Naive thymus-derived CD8-positive, alpha-beta T cell (primary cell): ENCODE measurements at regions not wholly inside any gene's neighbourhood (a gene's known extent, or its start where the extent isn't known, plus 50 kb on each side); places are given as distances from the start of the nearest gene placed in this dataset.
A peak's percentile ranks its signal among the peaks of the same experiment; 100 is the strongest.

ENCODE experiments used
- ATAC-seq, 2 donors: fragments of 150-1000 bp; cut with Tn5 transposase in 1 of 2; sonication (Bioruptor Pico), chemical (Tn5 transposase) in 1 of 2; 1 replicate in 1 of 2; 2 replicates in 1 of 2; pipeline ENCODE4 v1.10.0; 2021; ENCODE audit warnings: mild to moderate bottlenecking in 2 of 2, moderate library complexity in 2 of 2
- POLR2A ChIA-PET: fragments of 350-600 bp; sonication (Branson Sonifier 250); formaldehyde crosslinking; loops from one replicate; lab custom pipeline; 2021; ENCODE audit warnings: antibody characterized with exemption; lab: Charles Lee
- DNase-seq, 10 donors: peaks; one replicate each; pipeline versions ENCODE4 v3.0.0 to v3.0.0-alpha.2; 2020 to 2022
- H3K27ac Mint-ChIP-seq, 10 donors: one replicate each; pipeline ENCODE4 v1.8.0; 2020 to 2022; ENCODE audit warnings: mild to moderate bottlenecking in 10 of 10, mixed read lengths in 10 of 10, moderate library complexity in 4 of 10, inconsistent platforms in 1 of 10
- H3K27me3 Mint-ChIP-seq, 5 donors: one replicate each; pipeline ENCODE4 v1.8.0; 2021 to 2022; ENCODE audit warnings: mixed read lengths in 5 of 5
- H3K36me3 Mint-ChIP-seq, 3 donors: one replicate each; pipeline ENCODE4 v1.8.0; 2020 to 2022; ENCODE audit warnings: mixed read lengths in 3 of 3, mild to moderate bottlenecking in 2 of 3, inconsistent platforms in 1 of 3
- H3K4me1 Mint-ChIP-seq, 4 donors: one replicate each; pipeline ENCODE4 v1.8.0; 2021 to 2022; ENCODE audit warnings: mixed read lengths in 4 of 4
- H3K4me3 Mint-ChIP-seq, 10 donors: one replicate each; pipeline ENCODE4 v1.8.0; 2020 to 2022; ENCODE audit warnings: mild to moderate bottlenecking in 10 of 10, mixed read lengths in 10 of 10, moderate library complexity in 6 of 10, inconsistent platforms in 1 of 10
- H3K9me3 Mint-ChIP-seq, 9 donors: one replicate each; pipeline ENCODE4 v1.8.0; 2020 to 2022; ENCODE audit warnings: mixed read lengths in 9 of 9, mild to moderate bottlenecking in 3 of 9, inconsistent platforms in 1 of 9, moderate library complexity in 1 of 9

DNA sequence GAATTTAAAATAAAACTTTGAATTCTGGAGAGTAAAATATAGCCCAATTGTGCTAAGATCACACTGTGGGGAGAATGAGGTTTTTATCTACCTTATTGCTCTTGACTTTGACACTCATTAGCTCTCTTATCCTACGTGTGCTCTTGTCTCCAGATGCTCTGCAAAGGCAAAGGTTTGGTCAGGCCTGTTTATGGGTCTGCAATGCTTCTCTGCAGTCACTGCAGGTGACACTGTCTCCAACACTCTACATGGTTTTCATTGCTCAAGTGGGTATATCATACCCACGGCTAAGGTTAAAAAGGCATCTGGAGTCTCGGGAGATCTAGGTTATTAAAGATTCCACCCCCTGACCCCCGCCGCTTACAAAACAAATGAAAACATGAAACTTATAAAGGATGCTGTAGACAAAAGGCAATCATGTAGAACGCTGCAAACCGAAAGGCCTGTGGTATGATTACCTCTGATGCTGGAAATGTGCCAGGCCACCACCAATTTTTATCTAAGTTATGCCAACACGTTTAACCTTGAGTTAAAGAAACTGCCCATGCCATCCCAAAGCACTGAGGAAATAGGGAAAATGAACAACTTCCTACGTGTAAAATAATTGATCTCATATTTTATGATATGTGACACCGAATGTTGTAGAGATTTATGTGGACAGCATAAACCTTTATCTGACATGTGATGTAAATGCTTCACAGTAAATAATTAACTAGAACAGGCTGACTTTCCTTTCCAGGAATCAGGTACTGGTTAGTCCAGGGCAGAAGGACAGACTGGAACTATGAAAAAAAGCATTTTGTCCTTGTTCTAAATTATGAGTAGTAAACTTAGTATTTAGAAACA is 238.2 kb upstream of the NOX3 start:
- ATAC-seq = no peak
- Mint-ChIP-seq H3K27me3 (peaks cover 0 to 3% (median 0%) of the 10 kb centered on the region in 5 donors), H3K36me3 (no peaks in the 10 kb centered on the region), H3K27ac (no peak overlapping the region), H3K4me1 (no peaks in the 10 kb centered on the region), H3K4me3 (no peak overlapping the region), H3K9me3 (no peaks in the 10 kb centered on the region)
- DNase-seq = no peak
- POLR2A ChIA-PET = no interaction called here

DNA sequence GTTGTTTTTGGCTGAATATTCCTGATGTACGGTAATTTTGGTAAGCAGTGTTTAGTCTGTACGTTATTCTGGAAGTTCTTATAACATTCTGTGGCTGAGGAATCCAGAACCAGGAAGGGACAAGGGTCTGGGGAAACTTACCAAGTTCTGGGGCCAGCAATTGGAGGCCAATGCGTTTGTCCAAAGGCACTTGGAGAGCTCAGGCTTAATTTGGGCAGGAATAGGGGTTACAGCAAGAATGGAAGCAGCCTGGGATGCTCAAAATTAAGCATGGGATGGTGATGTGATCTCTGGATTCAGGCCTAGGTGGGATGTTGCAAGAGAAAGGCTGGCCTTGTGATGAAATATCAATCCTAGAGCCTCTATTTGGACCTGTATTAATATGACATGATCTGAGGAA is 235.2 kb upstream of the NOX3 start:
- Mint-ChIP-seq H3K9me3 (no peaks in the 10 kb centered on the region), H3K36me3 (no peaks in the 10 kb centered on the region), H3K27me3 (peaks cover 0 to 3% (median 0%) of the 10 kb centered on the region in 5 donors)

DNA sequence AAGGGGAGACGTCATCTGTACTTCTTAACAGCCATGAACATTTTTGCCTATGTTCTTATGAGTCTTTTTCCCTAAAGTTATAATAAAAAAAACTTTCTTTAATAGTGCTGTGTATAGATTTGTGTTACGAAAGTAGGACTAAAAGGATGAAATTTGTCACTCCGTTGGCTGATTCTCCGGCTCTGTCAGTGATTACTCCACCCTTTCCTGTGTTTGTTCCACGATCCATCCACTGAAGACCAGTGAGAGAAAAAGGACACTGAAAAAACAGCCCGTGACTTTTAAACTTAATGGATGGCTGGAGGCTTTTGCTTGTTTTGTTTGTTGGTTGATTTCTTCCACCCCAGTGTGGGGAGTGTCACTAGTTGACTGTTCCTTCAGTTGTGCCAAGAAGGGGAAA is 232.0 kb upstream of the NOX3 start:
- Mint-ChIP-seq H3K4me3 (no peak overlapping the region), H3K9me3 (no peaks in the 10 kb centered on the region), H3K36me3 (no peaks in the 10 kb centered on the region), H3K27me3 (peaks cover 0 to 3% (median 0%) of the 10 kb centered on the region in 5 donors), H3K4me1 (no peaks in the 10 kb centered on the region), H3K27ac (no peak overlapping the region)
- ATAC-seq = no peak
- POLR2A ChIA-PET = no interaction called here
- no peak for DNase-seq

More for the DNA sequence above, 235.2 kb upstream of the NOX3 start:
- Mint-ChIP-seq H3K4me3 (no peak overlapping the region), H3K4me1 (no peaks in the 10 kb centered on the region), H3K27ac (no peak overlapping the region)
- DNase-seq (no peak), ATAC-seq (no peak)
- POLR2A ChIA-PET = no interaction called here

- H3K9me3 Mint-ChIP-seq = no peaks in the 10 kb centered on the region
- no peaks in the 10 kb centered on the region for H3K4me1 Mint-ChIP-seq
- peaks cover 0 to 3% (median 0%) of the 10 kb centered on the region in 5 donors for H3K27me3 Mint-ChIP-seq
- peak overlapping the region in 1 of 10 donors; percentile 78 for H3K27ac Mint-ChIP-seq
- no peaks in the 10 kb centered on the region for H3K36me3 Mint-ChIP-seq
- ATAC-seq (no peak), DNase-seq (no peak)
- POLR2A ChIA-PET = no interaction called here
- no peak overlapping the region for H3K4me3 Mint-ChIP-seq
Measured at GRCh38 chr6:155684416-155685196, 229.0 kb upstream of the NOX3 start.

DNA sequence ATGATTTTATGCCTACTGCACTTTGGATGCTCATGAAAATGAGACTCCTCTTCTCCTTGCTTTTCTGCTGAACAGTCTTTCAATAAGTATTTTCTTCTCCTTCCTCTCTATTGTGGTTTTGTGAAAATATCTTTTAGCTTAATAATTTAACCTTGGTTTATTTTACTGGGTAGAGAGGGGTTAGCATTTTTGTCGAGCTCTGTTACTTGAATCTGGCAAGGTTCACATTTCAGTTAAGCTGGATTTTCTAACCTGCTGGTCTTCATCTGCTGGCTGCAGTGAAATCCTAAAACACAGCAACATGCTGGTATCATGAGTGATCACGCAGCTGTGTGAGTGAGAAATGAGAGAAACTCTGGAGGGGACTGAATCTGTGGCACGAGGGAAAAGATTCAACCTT is 222.7 kb upstream of the NOX3 start:
- POLR2A ChIA-PET = no interaction called here
- Mint-ChIP-seq H3K27ac (no peak overlapping the region), H3K9me3 (no peaks in the 10 kb centered on the region), H3K27me3 (peaks cover 0 to 3% (median 0%) of the 10 kb centered on the region in 5 donors), H3K4me3 (no peak overlapping the region), H3K4me1 (no peaks in the 10 kb centered on the region), H3K36me3 (no peaks in the 10 kb centered on the region)
- ATAC-seq (no peak), DNase-seq (no peak)

DNA sequence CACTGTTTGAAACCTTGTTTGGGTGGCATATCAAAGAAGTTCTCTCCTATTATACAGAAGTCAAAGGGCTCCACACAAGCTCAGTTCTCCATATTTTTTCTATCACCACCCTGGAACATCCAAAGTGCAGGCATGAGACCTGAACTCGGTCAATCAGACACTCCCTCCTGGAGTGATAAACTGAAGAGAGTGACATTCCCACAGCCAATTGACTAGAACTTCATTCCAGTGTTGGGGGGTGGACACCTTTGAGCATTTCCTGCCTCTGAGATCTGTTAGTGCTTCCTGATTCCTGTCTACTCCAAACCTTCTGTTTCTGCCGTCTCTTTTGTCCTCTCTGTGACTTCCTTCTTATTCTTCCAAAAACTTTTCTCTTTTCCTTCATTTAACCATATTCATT is 220.7 kb upstream of the NOX3 start:
- DNase-seq (no peak), ATAC-seq (no peak)
- Mint-ChIP-seq H3K4me1 (no peaks in the 10 kb centered on the region), H3K36me3 (no peaks in the 10 kb centered on the region), H3K27ac (no peak overlapping the region), H3K4me3 (no peak overlapping the region), H3K9me3 (peaks cover 0 to 3% (median 0%) of the 10 kb centered on the region in 9 donors), H3K27me3 (peaks cover 0 to 3% (median 0%) of the 10 kb centered on the region in 5 donors)
- POLR2A ChIA-PET = no interaction called here

- Mint-ChIP-seq H3K4me1 (no peaks in the 10 kb centered on the region), H3K9me3 (peaks cover 0 to 3% (median 0%) of the 10 kb centered on the region in 9 donors), H3K27me3 (peaks cover 0 to 7% (median 0%) of the 10 kb centered on the region in 5 donors), H3K36me3 (no peaks in the 10 kb centered on the region), H3K27ac (no peak overlapping the region), H3K4me3 (no peak overlapping the region)
- no peak for ATAC-seq
- POLR2A ChIA-PET = no interaction called here
- DNase-seq = no peak
Measured at GRCh38 chr6:155670655-155671054, 215.0 kb upstream of the NOX3 start.

GRCh38 chr6:155660251-155660977 is 204.8 kb upstream of the NOX3 start:
- no peak overlapping the region for H3K27ac Mint-ChIP-seq
- ATAC-seq = no peak
- peaks cover 5 to 37% (median 10%) of the 10 kb centered on the region in 5 donors for H3K27me3 Mint-ChIP-seq

DNA sequence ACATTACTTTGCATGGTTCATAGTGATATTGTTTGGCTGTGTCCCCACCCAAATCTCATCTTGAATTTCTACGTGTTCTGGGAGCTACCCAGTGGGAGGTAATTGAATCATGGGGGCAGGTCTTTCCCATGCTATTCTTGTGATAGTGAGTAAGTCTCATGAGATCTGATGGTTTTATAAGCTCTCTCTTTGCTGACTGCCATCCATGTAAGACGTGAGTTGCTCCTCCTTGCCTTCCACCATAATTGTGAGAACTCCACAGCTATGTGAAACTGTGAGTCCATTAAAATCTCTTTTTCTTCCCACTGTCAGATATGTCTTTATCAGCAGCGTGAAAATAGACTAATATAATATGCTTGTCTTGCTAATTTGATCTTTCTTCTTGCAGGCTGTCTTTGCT is 200.4 kb upstream of the NOX3 start:
- H3K36me3 Mint-ChIP-seq = peaks cover 0 to 3% (median 0%) of the 10 kb centered on the region in 3 donors
- POLR2A ChIA-PET = no interaction called here
- ATAC-seq (no peak), DNase-seq (no peak)
- peaks cover 2 to 21% (median 10%) of the 10 kb centered on the region in 9 donors for H3K9me3 Mint-ChIP-seq
- H3K4me1 Mint-ChIP-seq = no peaks in the 10 kb centered on the region
- no peak overlapping the region for H3K27ac Mint-ChIP-seq
- peaks cover 5 to 26% (median 10%) of the 10 kb centered on the region in 5 donors for H3K27me3 Mint-ChIP-seq
- H3K4me3 Mint-ChIP-seq = no peak overlapping the region

More at GRCh38 chr6:155660251-155660977, 204.8 kb upstream of the NOX3 start:
- Mint-ChIP-seq H3K9me3 (peaks cover 0 to 5% (median 3%) of the 10 kb centered on the region in 9 donors), H3K4me1 (no peaks in the 10 kb centered on the region), H3K4me3 (no peak overlapping the region), H3K36me3 (peaks cover 0 to 3% (median 0%) of the 10 kb centered on the region in 3 donors)
- POLR2A ChIA-PET = no interaction called here
- no peak for DNase-seq

GRCh38 chr6:155654474-155654873 is 198.8 kb upstream of the NOX3 start:
- POLR2A ChIA-PET = no interaction called here
- peaks cover 5 to 26% (median 10%) of the 10 kb centered on the region in 5 donors for H3K27me3 Mint-ChIP-seq
- no peaks in the 10 kb centered on the region for H3K4me1 Mint-ChIP-seq
- peaks cover 2 to 21% (median 10%) of the 10 kb centered on the region in 9 donors for H3K9me3 Mint-ChIP-seq
- no peak overlapping the region for H3K27ac Mint-ChIP-seq
- no peak overlapping the region for H3K4me3 Mint-ChIP-seq
- H3K36me3 Mint-ChIP-seq = peaks cover 0 to 3% (median 0%) of the 10 kb centered on the region in 3 donors
- DNase-seq = no peak
- ATAC-seq = no peak

- ATAC-seq (no peak), DNase-seq (no peak)
- Mint-ChIP-seq H3K36me3 (peaks cover 0 to 2% (median 0%) of the 10 kb centered on the region in 3 donors), H3K27me3 (peaks cover 0 to 1% (median 0%) of the 10 kb centered on the region in 5 donors), H3K4me1 (peaks cover 2 to 10% (median 6%) of the 10 kb centered on the region in 4 donors), H3K4me3 (no peak overlapping the region), H3K27ac (no peak overlapping the region), H3K9me3 (peaks cover 0 to 6% (median 0%) of the 10 kb centered on the region in 9 donors)
- POLR2A ChIA-PET = no interaction called here
Measured at GRCh38 chr6:155648301-155648700, 192.7 kb upstream of the NOX3 start.

GRCh38 chr6:155647354-155647753 is 191.7 kb upstream of the NOX3 start:
- ATAC-seq = no peak
- Mint-ChIP-seq H3K4me3 (no peak overlapping the region), H3K9me3 (peaks cover 0 to 10% (median 2%) of the 10 kb centered on the region in 9 donors), H3K27me3 (peaks cover 0 to 1% (median 0%) of the 10 kb centered on the region in 5 donors), H3K36me3 (peaks cover 0 to 5% (median 4%) of the 10 kb centered on the region in 3 donors), H3K4me1 (peaks cover 2 to 10% (median 6%) of the 10 kb centered on the region in 4 donors), H3K27ac (no peak overlapping the region)
- POLR2A ChIA-PET = no interaction called here
- DNase-seq = no peak
